ENCODE measurements at regions not wholly inside any gene's neighbourhood (a gene's known extent, or its start where the extent isn't known, plus 50 kb on each side); places are given as distances from the start of the nearest gene placed in this dataset.

GRCh38 chr9:28092981-28093936 lies 520.0 kb upstream of the C9orf72 start:
- no peak for ATAC-seq
- H3K27me3 ChIP-seq, result no peaks in the 10 kb centered on the region
- H3K27ac ChIP-seq, result no peak overlapping the region

GRCh38 chr9:28101509-28101908 lies 528.2 kb upstream of the C9orf72 start:
- intact Hi-C loops (cut with DNase I), result no loop called here
- Histone ChIP-seq H3K36me3 (no peaks in the 10 kb centered on the region), H3K27me3 (no peaks in the 10 kb centered on the region), H3K4me1 (no peaks in the 10 kb centered on the region), H3K27ac (no peak overlapping the region), H3K9me3 (no peaks in the 10 kb centered on the region), H3K4me3 (no peak overlapping the region)
- no peak for DNase-seq
- TF ChIP-seq CTCF (IDR thresholded peaks at IDR 0.05), result no peak
- no peak for ATAC-seq

More at GRCh38 chr9:28092981-28093936, 520.0 kb upstream of the C9orf72 start:
- H3K4me1 ChIP-seq, result no peaks in the 10 kb centered on the region
- TF ChIP-seq CTCF (IDR thresholded peaks at IDR 0.05), result no peak
- H3K36me3 ChIP-seq, result no peaks in the 10 kb centered on the region
- intact Hi-C loops (cut with DNase I), result no loop called here
- no peaks in the 10 kb centered on the region for H3K9me3 ChIP-seq
- no peak overlapping the region for H3K4me3 ChIP-seq
- no peak for DNase-seq

GRCh38 chr9:28105001-28105400 lies 531.7 kb upstream of the C9orf72 start:
- H3K4me1 ChIP-seq, result no peaks in the 10 kb centered on the region
- no peaks in the 10 kb centered on the region for H3K27me3 ChIP-seq
- ATAC-seq, result no peak
- H3K4me3 ChIP-seq, result no peak overlapping the region
- no peak overlapping the region for H3K27ac ChIP-seq
- H3K36me3 ChIP-seq, result no peaks in the 10 kb centered on the region
- no peak for TF ChIP-seq CTCF (IDR thresholded peaks at IDR 0.05)
- no peaks in the 10 kb centered on the region for H3K9me3 ChIP-seq
- intact Hi-C loops (cut with DNase I), result no loop called here
- DNase-seq, result no peak

- no peaks in the 10 kb centered on the region for H3K36me3 ChIP-seq
- DNase-seq (no peak), ATAC-seq (no peak)
- no peak for TF ChIP-seq CTCF (IDR thresholded peaks at IDR 0.05)
- no peak overlapping the region for H3K27ac ChIP-seq
- no peak overlapping the region for H3K4me3 ChIP-seq
- H3K9me3 ChIP-seq, result no peaks in the 10 kb centered on the region
- H3K4me1 ChIP-seq, result no peaks in the 10 kb centered on the region
- no peaks in the 10 kb centered on the region for H3K27me3 ChIP-seq
- intact Hi-C loops (cut with DNase I), result no loop called here
Observed at GRCh38 chr9:28120184-28120583, 546.9 kb upstream of the C9orf72 start.

GRCh38 chr9:28120626-28121025 lies 547.3 kb upstream of the C9orf72 start:
- H3K36me3 ChIP-seq, result no peaks in the 10 kb centered on the region
- no peak overlapping the region for H3K27ac ChIP-seq
- no peak for TF ChIP-seq CTCF (IDR thresholded peaks at IDR 0.05)
- DNase-seq, result no peak
- no peaks in the 10 kb centered on the region for H3K9me3 ChIP-seq
- intact Hi-C loops (cut with DNase I), result no loop called here
- H3K4me1 ChIP-seq, result no peaks in the 10 kb centered on the region
- no peak for ATAC-seq
- no peak overlapping the region for H3K4me3 ChIP-seq
- H3K27me3 ChIP-seq, result no peaks in the 10 kb centered on the region
